Vagina (tissue), 2 donors: ENCODE measurements at regions not wholly inside any gene's neighbourhood (a gene's known extent, or its start where the extent isn't known, plus 50 kb on each side); places are given as distances from the start of the nearest gene placed in this dataset.

Experiments used
- DNase-seq, 2 donors: peaks; one replicate each; pipeline ENCODE4 v3.0.0-alpha.2; 2017; ENCODE audit errors: extremely low spot score in 2 of 2
- H3K27ac ChIP-seq: fragments of 200-600 bp; sonication (generic); one replicate; pipeline ENCODE4 v1.5.1; 2019
- H3K27me3 ChIP-seq: fragments of 200-600 bp; sonication (generic); one replicate; pipeline ENCODE4 v1.5.1; 2019
- H3K36me3 ChIP-seq, 2 donors: fragments of 200-600 bp; sonication (generic); one replicate each; pipeline ENCODE4 v1.5.1; 2017 to 2019
- H3K4me1 ChIP-seq: fragments of 200-600 bp; sonication (generic); one replicate; pipeline ENCODE4 v1.5.1; 2019
- H3K4me3 ChIP-seq, 2 donors: fragments of 200-600 bp; sonication (generic); 1 replicate in 1 of 2; 2 replicates in 1 of 2; pipeline ENCODE4 v1.5.1; 2016 to 2019
- H3K9me3 ChIP-seq: fragments of 200-600 bp; sonication (generic); one replicate; pipeline ENCODE4 v1.5.1; 2019
- CTCF ChIP-seq, 3 experiments: fragments of 450-650 bp in 2 of 3; fragments of 200-600 bp in 1 of 3; sonication (generic) in 1 of 3; IDR thresholded peaks; one replicate each; pipeline ENCODE4 v1.5.1; 2017 to 2019; ENCODE audit warnings: antibody characterized with exemption in 3 of 3, mild to moderate bottlenecking in 2 of 3, moderate library complexity in 2 of 3
- POLR2A ChIP-seq, 2 donors: fragments of 450-650 bp; IDR thresholded peaks; one replicate each; pipeline ENCODE4 v1.6.1; 2017; ENCODE audit warnings: antibody characterized with exemption in 2 of 2, mild to moderate bottlenecking in 2 of 2, moderate library complexity in 2 of 2
- POLR2AphosphoS5 ChIP-seq, 2 donors: sonication (generic); formaldehyde crosslinking; IDR thresholded peaks; one replicate each; pipeline ENCODE4 v1.9.0; 2017; ENCODE audit warnings: antibody characterized with exemption in 2 of 2, mild to moderate bottlenecking in 2 of 2, low read depth in 1 of 2; ENCODE audit not compliant: insufficient read depth in 1 of 2
- intact Hi-C: fragments of 100-400 bp; cut with DNase I; formaldehyde crosslinking; loops from one replicate; pipeline ENCODE4 v1.15.1; 2023

- intact Hi-C loops = no loop called here
- Histone ChIP-seq H3K36me3 (no peaks in the 10 kb centered on the region), H3K9me3 (no peaks in the 10 kb centered on the region), H3K4me1 (no peaks in the 10 kb centered on the region), H3K4me3 (no peak overlapping the region), H3K27ac (no peak overlapping the region), H3K27me3 (no peaks in the 10 kb centered on the region)
- TF ChIP-seq POLR2AphosphoS5 (IDR thresholded peaks at IDR 0.05; ENCODE audit: insufficient read depth in 1 of 2, low read depth in 1 of 2) = no peak
- no peak for TF ChIP-seq POLR2A (IDR thresholded peaks at IDR 0.05)
- no peak for DNase-seq
Measured at GRCh38 chr4:59339631-59340030, 1860.5 kb upstream of the ADGRL3 start.

- no peaks in the 10 kb centered on the region for H3K27me3 ChIP-seq
- TF ChIP-seq POLR2AphosphoS5 (IDR thresholded peaks at IDR 0.05; ENCODE audit: insufficient read depth in 1 of 2, low read depth in 1 of 2) (no peak), POLR2A (IDR thresholded peaks at IDR 0.05) (no peak), CTCF (IDR thresholded peaks at IDR 0.05) (no peak)
Measured at GRCh38 chr4:59341506-59341905, 1858.6 kb upstream of the ADGRL3 start.

GRCh38 chr4:59348949-59349348, 1851.2 kb upstream of the ADGRL3 start:
- Histone ChIP-seq H3K4me3 (no peak overlapping the region), H3K4me1 (no peaks in the 10 kb centered on the region), H3K36me3 (no peaks in the 10 kb centered on the region), H3K27me3 (no peaks in the 10 kb centered on the region), H3K27ac (no peak overlapping the region), H3K9me3 (no peaks in the 10 kb centered on the region)
- TF ChIP-seq POLR2A (IDR thresholded peaks at IDR 0.05) (no peak), POLR2AphosphoS5 (IDR thresholded peaks at IDR 0.05; ENCODE audit: insufficient read depth in 1 of 2, low read depth in 1 of 2) (no peak), CTCF (IDR thresholded peaks at IDR 0.05) (no peak)
- no peak for DNase-seq
- intact Hi-C loops = no loop called here

More at GRCh38 chr4:59341506-59341905, 1858.6 kb upstream of the ADGRL3 start:
- DNase-seq = no peak
- no peaks in the 10 kb centered on the region for H3K9me3 ChIP-seq
- H3K4me1 ChIP-seq = no peaks in the 10 kb centered on the region
- no peak overlapping the region for H3K4me3 ChIP-seq
- intact Hi-C loops = no loop called here
- no peak overlapping the region for H3K27ac ChIP-seq
- no peaks in the 10 kb centered on the region for H3K36me3 ChIP-seq

- H3K9me3 ChIP-seq = no peaks in the 10 kb centered on the region
- H3K4me1 ChIP-seq = no peaks in the 10 kb centered on the region
- H3K27ac ChIP-seq = no peak overlapping the region
- no peak for DNase-seq
- H3K36me3 ChIP-seq = no peaks in the 10 kb centered on the region
- no peak for TF ChIP-seq POLR2AphosphoS5 (IDR thresholded peaks at IDR 0.05; ENCODE audit: insufficient read depth in 1 of 2, low read depth in 1 of 2)
- H3K27me3 ChIP-seq = no peaks in the 10 kb centered on the region
- H3K4me3 ChIP-seq = no peak overlapping the region
- intact Hi-C loops = no loop called here
Measured at GRCh38 chr4:59369229-59369628, 1830.9 kb upstream of the ADGRL3 start.

- H3K4me1 ChIP-seq = no peaks in the 10 kb centered on the region
- no peak for DNase-seq
- no peak overlapping the region for H3K4me3 ChIP-seq
- H3K36me3 ChIP-seq = no peaks in the 10 kb centered on the region
- TF ChIP-seq CTCF (IDR thresholded peaks at IDR 0.05) (no peak), POLR2AphosphoS5 (IDR thresholded peaks at IDR 0.05; ENCODE audit: insufficient read depth in 1 of 2, low read depth in 1 of 2) (no peak), POLR2A (IDR thresholded peaks at IDR 0.05) (no peak)
- intact Hi-C loops = no loop called here
- no peak overlapping the region for H3K27ac ChIP-seq
- H3K9me3 ChIP-seq = no peaks in the 10 kb centered on the region
- no peaks in the 10 kb centered on the region for H3K27me3 ChIP-seq
Measured at GRCh38 chr4:59374416-59374815, 1825.7 kb upstream of the ADGRL3 start.

- Histone ChIP-seq H3K4me1 (no peaks in the 10 kb centered on the region), H3K27me3 (no peaks in the 10 kb centered on the region), H3K9me3 (no peaks in the 10 kb centered on the region), H3K4me3 (no peak overlapping the region), H3K27ac (no peak overlapping the region), H3K36me3 (no peaks in the 10 kb centered on the region)
- intact Hi-C loops = no loop called here
- no peak for TF ChIP-seq POLR2AphosphoS5 (IDR thresholded peaks at IDR 0.05; ENCODE audit: insufficient read depth in 1 of 2, low read depth in 1 of 2)
- no peak for TF ChIP-seq CTCF (IDR thresholded peaks at IDR 0.05)
- TF ChIP-seq POLR2A (IDR thresholded peaks at IDR 0.05) = no peak
- no peak for DNase-seq
Measured at GRCh38 chr4:59380841-59381366, 1819.2 kb upstream of the ADGRL3 start.
